Neural cell (in vitro differentiated cells): ENCODE measurements at regions not wholly inside any gene's neighbourhood (a gene's known extent, or its start where the extent isn't known, plus 50 kb on each side); places are given as distances from the start of the nearest gene placed in this dataset.

ENCODE experiments used
- H2AFZ ChIP-seq: fragments of 200-600, 300-800 bp; sonication (generic), shearing (Covaris generic); 2 replicates; pipeline ENCODE4 v1.6.0; 2014; ENCODE audit warnings: low read depth, mild to moderate bottlenecking, antibody characterized with exemption, low read length, moderate library complexity
- H3F3A ChIP-seq: fragments of 200-600 bp; shearing (Covaris generic); 2 replicates; pipeline ENCODE4 v1.6.1; 2016; ENCODE audit warnings: mild to moderate bottlenecking, moderate library complexity, mixed read lengths, antibody characterized with exemption, low read length; ENCODE audit not compliant: insufficient read depth, poor library complexity, severe bottlenecking
- H3K27ac ChIP-seq: fragments of 200-600, 300-800 bp; sonication (generic), shearing (Covaris generic); 2 replicates; pipeline ENCODE4 v1.5.1; 2014; ENCODE audit warnings: mild to moderate bottlenecking, low read length, moderate library complexity
- H3K27me3 ChIP-seq: fragments of 300-800, 200-600 bp; sonication (generic), shearing (Covaris generic); 2 replicates; pipeline ENCODE4 v1.6.0; 2014; ENCODE audit warnings: mild to moderate bottlenecking, low read depth, low read length, moderate library complexity; ENCODE audit not compliant: insufficient read depth
- H3K36me3 ChIP-seq: fragments of 300-800, 200-600 bp; sonication (generic), shearing (Covaris generic); 2 replicates; pipeline ENCODE4 v1.5.1; 2014; ENCODE audit warnings: mild to moderate bottlenecking, antibody characterized with exemption, low read length, moderate library complexity; ENCODE audit not compliant: insufficient read depth
- H3K4me2 ChIP-seq: fragments of 300-800, 200-600 bp; sonication (generic), shearing (Covaris generic); 2 replicates; pipeline ENCODE4 v1.6.0; 2014; ENCODE audit warnings: mild to moderate bottlenecking, low read length
- H3K4me3 ChIP-seq: fragments of 300-800, 200-600 bp; sonication (generic), shearing (Covaris generic); 2 replicates; pipeline ENCODE4 v1.5.1; 2014; ENCODE audit warnings: mild to moderate bottlenecking, low read length, moderate library complexity
- H3K79me2 ChIP-seq: fragments of 200-600 bp; shearing (Covaris generic); replicated peaks from 2 replicates; pipeline ENCODE4 v1.6.0; 2014; ENCODE audit warnings: mild to moderate bottlenecking, low read length, moderate library complexity; ENCODE audit not compliant: insufficient read depth
- H3K9ac ChIP-seq: fragments of 300-800, 200-600 bp; sonication (generic), shearing (Covaris generic); 2 replicates; pipeline ENCODE4 v1.6.1; 2016; ENCODE audit warnings: mild to moderate bottlenecking, low read length, mixed read lengths
- H3K9me2 ChIP-seq: fragments of 200-600 bp; shearing (Covaris generic); 2 replicates; pipeline ENCODE4 v1.6.1; 2016; ENCODE audit warnings: mild to moderate bottlenecking, low read length, mixed read lengths; ENCODE audit not compliant: insufficient read depth
- H3K9me3 ChIP-seq: fragments of 200-600, 300-800 bp; sonication (generic), shearing (Covaris generic); 2 replicates; pipeline ENCODE4 v1.6.1; 2016; ENCODE audit warnings: mild to moderate bottlenecking, mixed run types, low read length, moderate library complexity, mixed read lengths
- H4K20me1 ChIP-seq: fragments of 200-600 bp; shearing (Covaris generic); 2 replicates; pipeline ENCODE4 v1.6.1; 2016; ENCODE audit warnings: mild to moderate bottlenecking, mixed run types; ENCODE audit not compliant: insufficient read depth
- EP300 ChIP-seq: fragments of 450-650 bp; conservative IDR thresholded peaks from 2 replicates; pipeline ENCODE4 v1.6.1; 2014; ENCODE audit warnings: antibody characterized with exemption, mild to moderate bottlenecking, moderate library complexity; ENCODE audit not compliant: poor library complexity, severe bottlenecking
- EZH2 ChIP-seq: fragments of 200-600, 300-800 bp; shearing (Covaris generic), sonication (generic); IDR thresholded peaks from 2 replicates; pipeline ENCODE4 v1.6.1; 2014; ENCODE audit warnings: antibody characterized with exemption, low read length, borderline replicate concordance, mild to moderate bottlenecking; ENCODE audit not compliant: insufficient read depth, poor library complexity, severe bottlenecking
- MXI1 ChIP-seq: fragments of 450-650 bp; conservative IDR thresholded peaks from 2 replicates; pipeline ENCODE4 v1.6.1; 2014; ENCODE audit warnings: antibody characterized with exemption, mild to moderate bottlenecking; ENCODE audit not compliant: poor library complexity, severe bottlenecking
- POLR2AphosphoS5 ChIP-seq: IDR thresholded peaks from 2 replicates; pipeline ENCODE4 v1.6.1; 2012
- RAD21 ChIP-seq: fragments of 450-650 bp; conservative IDR thresholded peaks from 2 replicates; pipeline ENCODE4 v1.6.1; 2014; ENCODE audit warnings: antibody characterized with exemption, mild to moderate bottlenecking, moderate library complexity
- SMC3 ChIP-seq: fragments of 450-650 bp; conservative IDR thresholded peaks from 2 replicates; pipeline ENCODE4 v1.6.1; 2014; ENCODE audit warnings: antibody characterized with exemption, mild to moderate bottlenecking, moderate library complexity; ENCODE audit not compliant: poor library complexity
- TAF1 ChIP-seq: IDR thresholded peaks from 2 replicates; pipeline ENCODE4 v1.6.1; 2012; ENCODE audit warnings: low read depth
- TF ChIP-seq, protein P1 (sequence below): fragments of 450-650 bp; IDR thresholded peaks from 2 replicates; pipeline ENCODE4 v1.5.1; 2014; ENCODE audit warnings: antibody characterized with exemption, mild to moderate bottlenecking, moderate library complexity; ENCODE audit not compliant: poor library complexity, severe bottlenecking
- TF ChIP-seq, protein P2 (sequence below): IDR thresholded peaks from 2 replicates; pipeline ENCODE4 v1.6.1; 2012; ENCODE audit warnings: borderline replicate concordance

DNA sequence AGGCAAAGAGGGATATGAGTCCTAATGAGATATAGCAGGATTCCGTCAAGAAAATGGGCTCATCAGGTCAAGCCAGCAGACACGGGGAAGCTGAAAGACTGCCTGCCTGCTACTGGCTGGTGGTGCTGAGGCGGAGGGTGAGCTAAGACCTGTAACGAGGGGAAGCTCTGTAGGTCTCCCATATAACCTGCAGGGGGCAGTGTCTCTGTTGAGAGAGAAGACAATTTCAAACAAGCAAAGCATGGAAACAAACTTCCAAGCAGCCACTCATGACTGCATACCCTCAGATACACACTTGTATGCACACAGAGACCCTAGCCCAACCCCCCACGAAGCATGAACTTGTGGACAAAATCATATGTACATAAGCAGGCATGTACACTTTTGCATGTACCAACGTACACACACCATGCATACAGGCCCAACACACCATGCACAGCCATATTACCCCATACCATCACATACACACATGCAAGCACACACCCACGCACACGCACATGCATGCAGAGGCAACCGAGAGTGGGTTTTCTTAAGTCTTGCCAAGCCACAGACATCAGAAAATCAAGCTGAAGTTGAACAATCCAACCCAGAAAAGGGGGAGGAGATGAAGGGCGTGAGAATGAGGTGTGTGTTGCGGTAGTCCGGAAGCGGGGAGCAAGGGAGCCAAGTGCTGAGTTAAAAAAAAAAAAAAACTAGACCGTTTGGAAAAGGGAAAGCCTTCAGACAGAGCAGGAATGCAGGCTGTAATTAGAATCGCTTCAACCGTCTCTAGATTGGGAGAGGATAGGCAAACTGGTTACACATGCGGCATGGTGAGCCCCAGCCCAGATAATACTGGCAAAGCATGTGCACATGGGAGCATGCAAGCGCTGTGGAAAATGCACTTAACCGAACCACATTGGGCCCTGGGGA, 71.0 kb downstream of the PJA1 start:
- no peak overlapping the region for H3K4me3 ChIP-seq
- no peak overlapping the region for H2AFZ ChIP-seq
- H3K9me3 ChIP-seq, result no peaks in the 10 kb centered on the region
- H3F3A ChIP-seq, result no peaks in the 10 kb centered on the region
- H3K79me2 ChIP-seq, result no peaks in the 10 kb centered on the region
- no peaks in the 10 kb centered on the region for H3K36me3 ChIP-seq
- H4K20me1 ChIP-seq, result no peaks in the 10 kb centered on the region
- no peak overlapping the region for H3K27ac ChIP-seq
- no peak overlapping the region for H3K4me2 ChIP-seq
- H3K9me2 ChIP-seq, result no peaks in the 10 kb centered on the region
- no peaks in the 10 kb centered on the region for H3K27me3 ChIP-seq
- no peak overlapping the region for H3K9ac ChIP-seq
- TF ChIP-seq, protein P1, sequence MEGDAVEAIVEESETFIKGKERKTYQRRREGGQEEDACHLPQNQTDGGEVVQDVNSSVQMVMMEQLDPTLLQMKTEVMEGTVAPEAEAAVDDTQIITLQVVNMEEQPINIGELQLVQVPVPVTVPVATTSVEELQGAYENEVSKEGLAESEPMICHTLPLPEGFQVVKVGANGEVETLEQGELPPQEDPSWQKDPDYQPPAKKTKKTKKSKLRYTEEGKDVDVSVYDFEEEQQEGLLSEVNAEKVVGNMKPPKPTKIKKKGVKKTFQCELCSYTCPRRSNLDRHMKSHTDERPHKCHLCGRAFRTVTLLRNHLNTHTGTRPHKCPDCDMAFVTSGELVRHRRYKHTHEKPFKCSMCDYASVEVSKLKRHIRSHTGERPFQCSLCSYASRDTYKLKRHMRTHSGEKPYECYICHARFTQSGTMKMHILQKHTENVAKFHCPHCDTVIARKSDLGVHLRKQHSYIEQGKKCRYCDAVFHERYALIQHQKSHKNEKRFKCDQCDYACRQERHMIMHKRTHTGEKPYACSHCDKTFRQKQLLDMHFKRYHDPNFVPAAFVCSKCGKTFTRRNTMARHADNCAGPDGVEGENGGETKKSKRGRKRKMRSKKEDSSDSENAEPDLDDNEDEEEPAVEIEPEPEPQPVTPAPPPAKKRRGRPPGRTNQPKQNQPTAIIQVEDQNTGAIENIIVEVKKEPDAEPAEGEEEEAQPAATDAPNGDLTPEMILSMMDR, result peak; percentile 29
- TF ChIP-seq POLR2AphosphoS5 (no peak), TAF1 (no peak), EP300 (no peak), RAD21 (peak; percentile 11)

DNA sequence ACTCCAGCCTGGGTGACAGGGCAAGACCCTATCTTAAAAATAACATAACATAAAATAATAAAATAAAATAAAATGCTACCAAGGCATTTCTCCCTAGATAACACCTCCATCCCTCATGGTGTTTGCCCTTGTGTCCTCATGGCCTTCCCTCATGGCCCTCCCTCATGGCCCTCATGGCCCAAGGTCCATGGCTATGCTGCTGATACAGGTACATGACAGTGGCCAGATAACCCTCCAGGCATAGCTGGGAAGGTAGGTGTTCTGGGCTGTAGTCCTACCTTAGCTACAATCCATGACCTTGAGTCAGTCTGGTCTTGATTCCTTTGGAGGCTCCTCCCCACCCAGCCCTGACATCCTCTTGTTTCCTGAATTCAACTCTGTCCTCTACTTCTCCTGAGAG, 75.2 kb downstream of the PJA1 start:
- no peak overlapping the region for H3K9ac ChIP-seq
- no peak overlapping the region for H3K4me2 ChIP-seq
- H3K9me3 ChIP-seq, result no peaks in the 10 kb centered on the region
- H3K9me2 ChIP-seq, result no peaks in the 10 kb centered on the region
- TF ChIP-seq EZH2 (no peak), POLR2AphosphoS5 (no peak), MXI1 (no peak), TAF1 (no peak), EP300 (no peak), SMC3 (no peak)
- TF ChIP-seq, protein P2, sequence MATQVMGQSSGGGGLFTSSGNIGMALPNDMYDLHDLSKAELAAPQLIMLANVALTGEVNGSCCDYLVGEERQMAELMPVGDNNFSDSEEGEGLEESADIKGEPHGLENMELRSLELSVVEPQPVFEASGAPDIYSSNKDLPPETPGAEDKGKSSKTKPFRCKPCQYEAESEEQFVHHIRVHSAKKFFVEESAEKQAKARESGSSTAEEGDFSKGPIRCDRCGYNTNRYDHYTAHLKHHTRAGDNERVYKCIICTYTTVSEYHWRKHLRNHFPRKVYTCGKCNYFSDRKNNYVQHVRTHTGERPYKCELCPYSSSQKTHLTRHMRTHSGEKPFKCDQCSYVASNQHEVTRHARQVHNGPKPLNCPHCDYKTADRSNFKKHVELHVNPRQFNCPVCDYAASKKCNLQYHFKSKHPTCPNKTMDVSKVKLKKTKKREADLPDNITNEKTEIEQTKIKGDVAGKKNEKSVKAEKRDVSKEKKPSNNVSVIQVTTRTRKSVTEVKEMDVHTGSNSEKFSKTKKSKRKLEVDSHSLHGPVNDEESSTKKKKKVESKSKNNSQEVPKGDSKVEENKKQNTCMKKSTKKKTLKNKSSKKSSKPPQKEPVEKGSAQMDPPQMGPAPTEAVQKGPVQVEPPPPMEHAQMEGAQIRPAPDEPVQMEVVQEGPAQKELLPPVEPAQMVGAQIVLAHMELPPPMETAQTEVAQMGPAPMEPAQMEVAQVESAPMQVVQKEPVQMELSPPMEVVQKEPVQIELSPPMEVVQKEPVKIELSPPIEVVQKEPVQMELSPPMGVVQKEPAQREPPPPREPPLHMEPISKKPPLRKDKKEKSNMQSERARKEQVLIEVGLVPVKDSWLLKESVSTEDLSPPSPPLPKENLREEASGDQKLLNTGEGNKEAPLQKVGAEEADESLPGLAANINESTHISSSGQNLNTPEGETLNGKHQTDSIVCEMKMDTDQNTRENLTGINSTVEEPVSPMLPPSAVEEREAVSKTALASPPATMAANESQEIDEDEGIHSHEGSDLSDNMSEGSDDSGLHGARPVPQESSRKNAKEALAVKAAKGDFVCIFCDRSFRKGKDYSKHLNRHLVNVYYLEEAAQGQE, result no peak
- TF ChIP-seq, protein P1, result no peak
- no peaks in the 10 kb centered on the region for H3K36me3 ChIP-seq
- no peaks in the 10 kb centered on the region for H3K27me3 ChIP-seq
- no peak overlapping the region for H2AFZ ChIP-seq
- no peak overlapping the region for H3K4me3 ChIP-seq
- no peaks in the 10 kb centered on the region for H4K20me1 ChIP-seq
- no peaks in the 10 kb centered on the region for H3K79me2 ChIP-seq
- no peaks in the 10 kb centered on the region for H3F3A ChIP-seq
- H3K27ac ChIP-seq, result no peak overlapping the region
